ENCODE measurements at regions not wholly inside any gene's neighbourhood (a gene's known extent, or its start where the extent isn't known, plus 50 kb on each side); places are given as distances from the start of the nearest gene placed in this dataset.

DNA sequence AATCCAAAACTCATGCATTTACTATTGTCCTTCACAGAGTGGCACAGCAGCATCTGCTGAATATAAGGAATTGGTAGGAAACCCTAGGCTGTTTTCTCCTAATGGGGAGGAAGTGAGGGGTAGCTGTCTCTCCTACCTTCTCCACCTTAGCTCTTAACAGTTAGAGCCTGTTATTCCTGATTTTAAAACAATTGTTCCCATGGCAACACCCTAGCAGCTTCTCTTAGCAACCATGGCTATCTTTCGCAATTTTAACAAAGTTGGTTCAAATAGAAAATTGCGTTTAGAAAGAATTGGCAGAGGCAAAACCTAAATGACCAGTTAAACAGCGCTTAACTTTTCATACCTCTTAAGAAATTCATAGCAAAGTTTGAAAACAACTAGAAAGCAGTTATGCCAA, 603.4 kb upstream of the AUTS2 start (continued):
- TF ChIP-seq HOXD13 (CRISPR knock-in tag; IDR thresholded peaks at IDR 0.05; ENCODE audit: borderline replicate concordance) = no peak

DNA sequence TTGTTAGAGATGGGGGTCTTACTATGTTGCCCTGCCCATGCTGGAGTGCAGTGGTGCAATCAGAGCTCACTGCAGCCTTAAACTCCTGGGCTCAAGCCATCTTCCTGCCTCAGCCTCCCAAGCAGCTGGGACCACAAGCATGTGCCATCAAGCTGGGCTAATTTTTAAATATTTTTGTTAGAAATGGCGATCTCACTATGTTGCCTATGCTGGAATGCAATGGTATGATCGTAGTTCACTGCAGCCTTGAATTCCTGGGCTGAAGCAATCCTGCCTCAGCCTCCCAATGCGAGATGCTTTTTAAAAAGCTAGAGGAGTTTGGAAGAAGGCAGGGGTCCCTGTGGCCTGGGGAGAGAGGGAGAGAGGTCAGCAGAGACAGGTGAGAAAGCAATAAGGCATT, 600.1 kb upstream of the AUTS2 start:
- H3K4me1 ChIP-seq (ENCODE audit: control insufficient read depth, insufficient read depth, low read length) = no peaks in the 10 kb centered on the region
- H3K9me3 ChIP-seq (ENCODE audit: control insufficient read depth, insufficient read depth, low read depth, low read length) = no peaks in the 10 kb centered on the region
- H3K4me3 ChIP-seq (ENCODE audit: low read depth, low read length) = no peak overlapping the region
- no peaks in the 10 kb centered on the region for H3K36me3 ChIP-seq (ENCODE audit: control insufficient read depth in 2 of 2, insufficient read depth in 1 of 2, low read length in 2 of 2)
- TF ChIP-seq ZNF654 (tag by site-specific recombination; IDR thresholded peaks at IDR 0.05; ENCODE audit: low read depth) = no peak
- TF ChIP-seq ZNF248 (tag by site-specific recombination; IDR thresholded peaks at IDR 0.05) = no peak
- TF ChIP-seq REPIN1 (tag by site-specific recombination; IDR thresholded peaks at IDR 0.05; ENCODE audit: low read depth) = no peak
- TF ChIP-seq GLIS1 (tag by site-specific recombination; IDR thresholded peaks at IDR 0.05) = no peak
- no peak for TF ChIP-seq MZF1 (tag by site-specific recombination; IDR thresholded peaks at IDR 0.05; ENCODE audit: borderline replicate concordance)
- TF ChIP-seq, protein P1, sequence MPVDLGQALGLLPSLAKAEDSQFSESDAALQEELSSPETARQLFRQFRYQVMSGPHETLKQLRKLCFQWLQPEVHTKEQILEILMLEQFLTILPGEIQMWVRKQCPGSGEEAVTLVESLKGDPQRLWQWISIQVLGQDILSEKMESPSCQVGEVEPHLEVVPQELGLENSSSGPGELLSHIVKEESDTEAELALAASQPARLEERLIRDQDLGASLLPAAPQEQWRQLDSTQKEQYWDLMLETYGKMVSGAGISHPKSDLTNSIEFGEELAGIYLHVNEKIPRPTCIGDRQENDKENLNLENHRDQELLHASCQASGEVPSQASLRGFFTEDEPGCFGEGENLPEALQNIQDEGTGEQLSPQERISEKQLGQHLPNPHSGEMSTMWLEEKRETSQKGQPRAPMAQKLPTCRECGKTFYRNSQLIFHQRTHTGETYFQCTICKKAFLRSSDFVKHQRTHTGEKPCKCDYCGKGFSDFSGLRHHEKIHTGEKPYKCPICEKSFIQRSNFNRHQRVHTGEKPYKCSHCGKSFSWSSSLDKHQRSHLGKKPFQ (tag by site-specific recombination; IDR thresholded peaks at IDR 0.05) = no peak
- no peak for TF ChIP-seq ZNF664 (tag by site-specific recombination; IDR thresholded peaks at IDR 0.05)
- TF ChIP-seq ZNF19 (tag by site-specific recombination; IDR thresholded peaks at IDR 0.05; ENCODE audit: low read depth) = no peak
- no peak for TF ChIP-seq IKZF3 (tag by site-specific recombination; IDR thresholded peaks at IDR 0.05)
- TF ChIP-seq ZNF433 (tag by site-specific recombination; IDR thresholded peaks at IDR 0.05; ENCODE audit: low read depth) = no peak
- TF ChIP-seq ZNF596 (tag by site-specific recombination; IDR thresholded peaks at IDR 0.05) = no peak
- no peak for TF ChIP-seq KLF9 (tag by site-specific recombination; IDR thresholded peaks at IDR 0.05; ENCODE audit: low read depth)
- TF ChIP-seq, protein P2, sequence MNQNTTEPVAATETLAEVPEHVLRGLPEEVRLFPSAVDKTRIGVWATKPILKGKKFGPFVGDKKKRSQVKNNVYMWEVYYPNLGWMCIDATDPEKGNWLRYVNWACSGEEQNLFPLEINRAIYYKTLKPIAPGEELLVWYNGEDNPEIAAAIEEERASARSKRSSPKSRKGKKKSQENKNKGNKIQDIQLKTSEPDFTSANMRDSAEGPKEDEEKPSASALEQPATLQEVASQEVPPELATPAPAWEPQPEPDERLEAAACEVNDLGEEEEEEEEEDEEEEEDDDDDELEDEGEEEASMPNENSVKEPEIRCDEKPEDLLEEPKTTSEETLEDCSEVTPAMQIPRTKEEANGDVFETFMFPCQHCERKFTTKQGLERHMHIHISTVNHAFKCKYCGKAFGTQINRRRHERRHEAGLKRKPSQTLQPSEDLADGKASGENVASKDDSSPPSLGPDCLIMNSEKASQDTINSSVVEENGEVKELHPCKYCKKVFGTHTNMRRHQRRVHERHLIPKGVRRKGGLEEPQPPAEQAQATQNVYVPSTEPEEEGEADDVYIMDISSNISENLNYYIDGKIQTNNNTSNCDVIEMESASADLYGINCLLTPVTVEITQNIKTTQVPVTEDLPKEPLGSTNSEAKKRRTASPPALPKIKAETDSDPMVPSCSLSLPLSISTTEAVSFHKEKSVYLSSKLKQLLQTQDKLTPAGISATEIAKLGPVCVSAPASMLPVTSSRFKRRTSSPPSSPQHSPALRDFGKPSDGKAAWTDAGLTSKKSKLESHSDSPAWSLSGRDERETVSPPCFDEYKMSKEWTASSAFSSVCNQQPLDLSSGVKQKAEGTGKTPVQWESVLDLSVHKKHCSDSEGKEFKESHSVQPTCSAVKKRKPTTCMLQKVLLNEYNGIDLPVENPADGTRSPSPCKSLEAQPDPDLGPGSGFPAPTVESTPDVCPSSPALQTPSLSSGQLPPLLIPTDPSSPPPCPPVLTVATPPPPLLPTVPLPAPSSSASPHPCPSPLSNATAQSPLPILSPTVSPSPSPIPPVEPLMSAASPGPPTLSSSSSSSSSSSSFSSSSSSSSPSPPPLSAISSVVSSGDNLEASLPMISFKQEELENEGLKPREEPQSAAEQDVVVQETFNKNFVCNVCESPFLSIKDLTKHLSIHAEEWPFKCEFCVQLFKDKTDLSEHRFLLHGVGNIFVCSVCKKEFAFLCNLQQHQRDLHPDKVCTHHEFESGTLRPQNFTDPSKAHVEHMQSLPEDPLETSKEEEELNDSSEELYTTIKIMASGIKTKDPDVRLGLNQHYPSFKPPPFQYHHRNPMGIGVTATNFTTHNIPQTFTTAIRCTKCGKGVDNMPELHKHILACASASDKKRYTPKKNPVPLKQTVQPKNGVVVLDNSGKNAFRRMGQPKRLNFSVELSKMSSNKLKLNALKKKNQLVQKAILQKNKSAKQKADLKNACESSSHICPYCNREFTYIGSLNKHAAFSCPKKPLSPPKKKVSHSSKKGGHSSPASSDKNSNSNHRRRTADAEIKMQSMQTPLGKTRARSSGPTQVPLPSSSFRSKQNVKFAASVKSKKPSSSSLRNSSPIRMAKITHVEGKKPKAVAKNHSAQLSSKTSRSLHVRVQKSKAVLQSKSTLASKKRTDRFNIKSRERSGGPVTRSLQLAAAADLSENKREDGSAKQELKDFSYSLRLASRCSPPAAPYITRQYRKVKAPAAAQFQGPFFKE (tag by site-specific recombination; IDR thresholded peaks at IDR 0.05; ENCODE audit: borderline replicate concordance) = no peak
- TF ChIP-seq SP2 (tag by site-specific recombination; IDR thresholded peaks at IDR 0.05) = no peak
- TF ChIP-seq ZXDB (tag by site-specific recombination; IDR thresholded peaks at IDR 0.05) = no peak
- H3K27ac ChIP-seq (ENCODE audit: extremely low read depth, low read depth, low read length) = no peak overlapping the region
- POLR2A ChIA-PET = no interaction called here
- CTCF ChIA-PET = no interaction called here

DNA sequence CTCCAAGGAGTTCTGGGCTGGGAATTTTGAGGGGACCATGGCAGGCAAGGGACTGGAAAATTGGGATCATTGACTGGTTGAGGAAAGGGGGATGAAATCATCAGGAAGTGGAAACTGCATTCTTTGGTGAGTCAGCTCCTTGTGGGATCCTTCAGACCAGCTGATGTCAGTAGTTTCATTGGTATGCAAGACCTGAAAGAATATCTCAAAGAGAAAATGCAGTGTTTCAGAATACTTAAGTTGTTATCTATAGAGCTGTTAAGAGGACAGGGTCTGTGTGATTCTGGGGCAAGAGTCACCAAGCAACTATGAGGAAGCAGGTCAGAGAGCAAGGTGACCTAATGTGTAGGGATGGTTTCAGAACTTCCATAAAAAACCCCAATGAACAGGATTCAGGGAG, 595.9 kb upstream of the AUTS2 start:
- POLR2A ChIA-PET = no interaction called here
- Histone ChIP-seq H3K4me1 (ENCODE audit: control insufficient read depth, insufficient read depth, low read length) (no peaks in the 10 kb centered on the region), H3K36me3 (ENCODE audit: control insufficient read depth in 2 of 2, insufficient read depth in 1 of 2, low read length in 2 of 2) (no peaks in the 10 kb centered on the region), H3K9me3 (ENCODE audit: control insufficient read depth, insufficient read depth, low read depth, low read length) (no peaks in the 10 kb centered on the region), H3K4me3 (ENCODE audit: low read depth, low read length) (no peak overlapping the region), H3K27ac (ENCODE audit: extremely low read depth, low read depth, low read length) (no peak overlapping the region)
- TF ChIP-seq ZNF416 (tag by site-specific recombination; IDR thresholded peaks at IDR 0.05) (no peak), ZNF837 (tag by site-specific recombination; IDR thresholded peaks at IDR 0.05) (no peak), SP7 (tag by site-specific recombination; IDR thresholded peaks at IDR 0.05) (no peak), SETDB1 (IDR thresholded peaks at IDR 0.05; ENCODE audit: insufficient read length, low read length) (peak; percentile 34)
- TF ChIP-seq, protein P3, sequence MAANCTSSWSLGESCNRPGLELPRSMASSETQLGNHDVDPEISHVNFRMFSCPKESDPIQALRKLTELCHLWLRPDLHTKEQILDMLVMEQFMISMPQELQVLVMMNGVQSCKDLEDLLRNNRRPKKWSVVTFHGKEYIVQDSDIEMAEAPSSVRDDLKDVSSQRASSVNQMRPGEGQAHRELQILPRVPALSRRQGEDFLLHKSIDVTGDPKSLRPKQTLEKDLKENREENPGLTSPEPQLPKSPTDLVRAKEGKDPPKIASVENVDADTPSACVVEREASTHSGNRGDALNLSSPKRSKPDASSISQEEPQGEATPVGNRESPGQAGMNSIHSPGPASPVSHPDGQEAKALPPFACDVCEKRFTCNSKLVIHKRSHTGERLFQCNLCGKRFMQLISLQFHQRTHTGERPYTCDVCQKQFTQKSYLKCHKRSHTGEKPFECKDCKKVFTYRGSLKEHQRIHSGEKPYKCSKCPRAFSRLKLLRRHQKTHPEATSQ (tag by site-specific recombination; IDR thresholded peaks at IDR 0.05) = no peak
- CTCF ChIA-PET = no interaction called here

All from HEK293 (cell line).